HK-2 (cell line): ENCODE measurements at regions not wholly inside any gene's neighbourhood (a gene's known extent, or its start where the extent isn't known, plus 50 kb on each side); places are given as distances from the start of the nearest gene placed in this dataset.
A peak's percentile ranks its signal among the peaks of the same experiment; 100 is the strongest.
"Not testable (repeated sequence)": the region's sequence is repeated elsewhere in the genome, so short reads cannot be mapped to it uniquely, and the experiment has no call there.

Experiments used
- DNase-seq: peaks from one replicate; pipeline ENCODE4 v3.0.0-alpha.2; 2018; ENCODE audit not compliant: unreplicated experiment

DNA sequence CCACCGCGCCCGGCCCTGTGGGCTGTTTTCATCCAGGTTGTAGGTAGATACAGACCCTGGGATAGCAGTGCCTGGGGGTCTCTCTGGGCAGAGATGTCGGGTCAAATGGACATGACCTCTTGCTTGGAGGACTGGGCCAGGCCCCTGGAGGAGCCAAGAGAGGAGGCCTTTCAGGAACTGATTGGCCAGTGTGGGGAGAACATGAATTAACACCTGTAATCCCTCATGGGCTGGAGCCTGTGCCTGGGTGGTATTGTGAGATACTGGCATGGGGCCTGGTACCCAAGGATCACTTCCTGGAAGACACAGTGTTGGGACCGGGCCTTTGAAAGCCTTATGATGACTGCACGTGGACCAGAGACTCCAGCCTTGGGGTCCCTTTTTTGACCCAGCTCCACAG lies 158.7 kb upstream of the SKOR2 start:
- DNase-seq, result no peak

GRCh38 chr18:47409519-47409918 lies 158.1 kb upstream of the SKOR2 start:
- no peak for DNase-seq

DNA sequence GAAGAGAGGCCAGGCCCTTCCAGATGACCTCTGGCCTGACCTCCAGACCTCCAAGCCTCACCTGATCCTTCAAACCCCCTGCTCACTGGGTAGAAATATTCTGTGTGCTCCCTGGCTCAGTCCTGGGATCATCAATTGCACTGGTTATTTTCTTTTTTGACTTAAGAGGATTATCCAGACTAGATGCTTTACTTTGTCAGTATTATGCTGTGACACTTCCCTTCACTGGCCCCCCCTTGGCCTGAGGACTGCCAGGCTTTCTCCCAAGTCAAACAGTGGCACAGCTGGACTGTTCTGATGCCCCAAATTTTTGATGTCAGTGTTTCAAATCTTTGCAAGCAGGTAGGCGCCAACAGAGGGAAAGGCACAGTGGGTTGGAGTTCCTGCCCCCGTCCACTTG lies 156.3 kb upstream of the SKOR2 start:
- no peak for DNase-seq

DNA sequence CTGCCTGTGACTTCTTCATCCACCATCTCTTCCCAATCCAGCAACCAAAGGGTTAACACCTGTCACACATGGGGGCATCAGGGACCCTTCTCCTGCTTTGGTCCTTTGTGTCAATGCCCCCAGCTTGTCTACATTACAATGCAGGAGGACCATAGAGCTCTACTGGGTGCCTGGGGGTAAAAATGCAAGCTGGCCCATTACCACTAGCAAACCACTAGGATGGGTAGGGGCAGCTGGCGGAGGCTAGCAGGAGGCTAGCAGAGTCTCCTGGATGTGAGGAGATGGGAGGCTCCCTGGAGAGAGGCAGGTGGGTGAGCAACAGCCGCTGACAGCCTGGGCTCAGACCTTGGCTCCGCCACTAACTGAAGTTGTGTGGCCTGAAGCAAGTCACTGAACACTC lies 153.4 kb upstream of the SKOR2 start:
- DNase-seq, result no peak

GRCh38 chr18:47403949-47404348 lies 152.5 kb upstream of the SKOR2 start:
- DNase-seq, result no peak

DNA sequence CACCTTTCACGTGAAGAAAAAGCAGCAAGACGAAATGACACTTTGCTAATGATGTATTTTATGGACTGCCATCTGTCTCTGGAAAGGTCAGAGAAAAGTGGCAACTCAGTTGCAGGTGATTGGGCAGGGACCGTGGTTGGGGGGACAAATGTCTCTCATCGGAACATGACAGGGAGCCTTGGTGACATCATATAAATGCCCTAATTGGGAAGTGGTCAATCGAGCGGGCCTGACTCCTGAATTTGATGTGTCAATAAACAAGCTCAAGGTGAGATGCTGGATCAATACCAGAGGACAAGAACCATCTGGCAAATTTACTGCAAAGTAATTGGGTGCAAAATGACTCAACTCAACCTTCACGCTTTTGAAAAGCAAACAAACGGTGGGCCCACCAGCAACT lies 151.9 kb upstream of the SKOR2 start:
- DNase-seq, result no peak

DNA sequence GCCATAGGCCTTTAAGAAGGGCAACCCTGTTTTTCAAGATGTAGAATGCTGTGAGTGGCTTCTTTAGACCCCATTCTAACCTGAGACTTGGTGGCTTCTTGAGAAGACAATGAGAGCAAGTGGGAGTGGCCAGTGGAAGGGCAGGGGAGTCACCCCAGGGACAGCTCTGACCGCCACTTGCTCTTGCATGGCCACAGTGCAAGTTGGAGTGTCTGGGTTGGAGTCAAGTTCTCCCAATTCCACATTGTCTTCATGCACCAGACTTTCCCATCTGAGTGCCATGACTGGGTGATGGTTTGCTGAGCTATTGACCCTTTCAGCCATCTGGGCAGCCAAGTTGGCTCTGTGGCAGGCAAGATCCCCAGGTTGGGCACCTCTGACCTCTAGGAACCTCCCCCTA lies 148.0 kb upstream of the SKOR2 start:
- no peak for DNase-seq

DNA sequence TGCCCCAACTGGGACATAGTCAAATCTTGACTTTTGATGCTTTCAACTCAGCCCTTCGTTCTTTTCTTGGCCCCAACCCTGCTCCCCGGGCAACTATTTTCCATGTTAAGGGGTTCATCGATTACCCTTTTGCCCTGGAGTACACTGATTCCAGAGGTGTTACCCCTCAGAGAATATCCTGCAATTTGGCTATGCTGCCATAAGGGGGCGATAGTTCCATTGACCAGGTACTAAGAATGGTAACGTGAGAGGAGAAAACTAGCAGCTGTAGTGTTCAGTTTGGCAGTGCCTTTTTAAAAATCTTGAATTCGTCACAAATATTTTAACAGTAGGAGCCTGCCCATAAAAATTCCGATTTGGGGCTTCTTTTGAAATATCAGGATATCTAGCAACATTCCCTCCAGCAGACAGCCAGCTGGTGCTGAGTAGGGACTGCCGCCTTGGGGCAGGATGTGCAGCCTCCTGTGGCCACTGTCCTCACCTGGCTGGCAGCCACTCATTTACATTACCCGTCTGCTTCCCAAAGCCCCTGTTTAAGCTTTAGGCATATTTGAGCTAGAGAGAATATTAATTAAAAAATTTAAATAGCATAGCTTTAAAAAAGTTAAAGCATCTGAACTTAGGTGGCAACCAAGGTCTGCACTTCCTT lies 146.3 kb upstream of the SKOR2 start:
- peak; percentile 5 for DNase-seq

GRCh38 chr18:47391665-47392064 lies 140.2 kb upstream of the SKOR2 start:
- DNase-seq, result no peak

DNA sequence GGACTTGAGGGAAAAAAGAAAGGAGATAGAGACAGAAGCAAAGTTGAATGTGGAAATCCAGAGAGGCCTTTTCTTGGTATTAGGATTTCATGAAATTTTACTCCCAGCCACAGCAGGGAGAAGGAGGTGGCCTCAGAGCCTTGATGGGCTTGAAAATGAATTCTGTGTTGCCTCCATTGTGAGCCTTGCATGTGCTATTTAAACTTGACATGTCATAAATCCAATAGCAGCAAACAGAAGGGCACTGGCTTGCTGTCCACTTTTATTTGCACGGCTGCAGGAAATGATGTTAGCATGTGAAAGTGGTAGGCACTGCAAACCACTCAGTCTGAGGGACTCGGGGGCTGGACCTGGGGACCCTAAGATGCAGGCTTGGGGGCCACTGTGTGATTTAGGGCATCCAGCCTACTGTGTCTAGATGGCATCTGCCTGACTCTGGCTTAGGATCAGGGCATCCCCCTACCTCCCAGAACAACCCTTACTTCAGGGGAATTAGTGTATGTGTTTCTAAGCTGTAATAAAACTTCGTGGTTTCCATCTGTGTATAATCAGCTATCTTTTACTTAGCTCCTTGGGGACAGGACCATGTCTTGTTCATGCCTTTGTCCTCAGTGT lies 139.1 kb upstream of the SKOR2 start:
- DNase-seq, result no peak

GRCh38 chr18:47389210-47389609 lies 137.8 kb upstream of the SKOR2 start:
- no peak for DNase-seq

DNA sequence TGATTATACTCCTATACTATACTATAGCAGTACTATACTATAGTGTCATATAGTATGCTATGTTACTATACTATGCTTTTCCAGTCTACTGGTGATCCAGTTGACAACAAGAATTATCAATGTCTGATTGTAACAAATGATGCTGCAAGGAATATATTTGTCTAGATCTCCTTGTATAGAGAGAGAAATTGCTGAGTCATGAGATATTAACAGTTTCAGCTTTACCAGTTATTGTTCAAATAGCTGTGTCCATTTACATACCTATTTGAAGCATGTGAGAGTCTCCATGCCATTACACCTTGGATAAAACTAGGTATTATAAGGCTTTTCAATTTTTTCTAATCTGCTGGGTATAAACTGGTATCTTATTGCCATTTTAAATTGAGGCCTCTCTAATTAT lies 136.4 kb upstream of the SKOR2 start:
- no peak for DNase-seq

DNA sequence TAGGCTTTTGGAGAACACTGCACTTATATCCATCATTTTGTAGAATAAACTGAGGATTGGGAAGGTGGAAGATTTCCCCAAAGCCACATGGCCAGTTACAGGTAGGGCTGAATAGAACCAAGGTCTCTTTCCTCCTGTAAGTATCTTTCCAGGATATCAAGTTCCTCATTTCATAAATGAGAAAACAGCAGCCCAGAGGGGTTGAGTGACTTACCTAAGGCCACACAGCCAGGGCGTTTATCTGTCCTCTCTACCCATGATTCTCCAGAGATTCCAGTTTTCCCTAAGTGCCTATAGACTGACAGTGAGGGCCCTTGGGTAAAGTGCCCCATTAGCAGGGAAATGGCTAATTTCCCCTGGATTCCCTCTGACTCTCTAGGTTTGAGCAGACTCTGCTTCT lies 132.3 kb upstream of the SKOR2 start:
- DNase-seq, result no peak

GRCh38 chr18:47381975-47382570 lies 130.6 kb upstream of the SKOR2 start:
- DNase-seq, result no peak

- no peak for DNase-seq
These were observed 128.7 kb upstream of the SKOR2 start for GRCh38 chr18:47380153-47380552.

DNA sequence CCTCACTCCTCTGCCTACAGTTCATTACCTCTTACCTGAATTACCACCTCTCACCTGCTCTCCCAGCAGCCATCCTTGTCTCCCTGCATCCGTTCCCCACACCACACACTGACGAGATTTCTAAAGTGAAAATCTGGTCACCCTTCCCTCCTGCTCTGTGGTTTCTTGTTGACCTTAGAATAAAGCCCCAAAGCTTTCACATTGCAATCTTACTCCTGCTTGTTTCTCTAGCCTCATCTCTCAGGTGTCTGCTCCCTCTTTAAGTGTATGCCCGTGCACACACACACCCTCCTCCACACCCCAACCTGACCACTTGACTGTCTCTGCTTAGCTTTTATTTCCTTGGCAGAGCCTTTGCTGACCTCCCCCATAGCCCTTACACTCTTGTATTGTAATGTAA lies 122.0 kb upstream of the SKOR2 start:
- no peak for DNase-seq

- DNase-seq, result no peak
These were observed 118.6 kb upstream of the SKOR2 start for GRCh38 chr18:47370052-47370451.

- not testable (repeated sequence) for DNase-seq
These were observed 102.6 kb upstream of the SKOR2 start for GRCh38 chr18:47354061-47354460.

DNA sequence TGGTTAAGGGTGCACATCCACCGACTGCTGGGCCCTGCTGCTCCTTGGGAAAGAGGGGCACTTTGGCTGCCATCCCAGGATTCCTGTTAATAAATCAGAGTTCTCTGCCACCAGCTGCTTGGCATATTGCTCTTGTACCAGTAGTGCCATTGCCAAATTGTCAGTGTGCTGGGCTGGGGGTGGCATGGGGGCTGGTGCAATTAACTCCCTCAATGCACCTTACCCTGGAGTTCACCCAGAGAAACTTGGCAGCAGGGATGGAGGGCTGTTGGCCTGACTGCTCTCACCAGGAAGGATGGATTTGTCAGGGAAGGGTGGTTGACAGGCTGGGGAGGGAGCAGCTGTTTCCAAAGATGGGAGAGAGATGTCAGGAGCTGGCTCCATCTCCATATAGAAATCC lies 94.6 kb upstream of the SKOR2 start:
- DNase-seq, result no peak

GRCh38 chr18:47345291-47345690 lies 93.8 kb upstream of the SKOR2 start:
- DNase-seq, result no peak

DNA sequence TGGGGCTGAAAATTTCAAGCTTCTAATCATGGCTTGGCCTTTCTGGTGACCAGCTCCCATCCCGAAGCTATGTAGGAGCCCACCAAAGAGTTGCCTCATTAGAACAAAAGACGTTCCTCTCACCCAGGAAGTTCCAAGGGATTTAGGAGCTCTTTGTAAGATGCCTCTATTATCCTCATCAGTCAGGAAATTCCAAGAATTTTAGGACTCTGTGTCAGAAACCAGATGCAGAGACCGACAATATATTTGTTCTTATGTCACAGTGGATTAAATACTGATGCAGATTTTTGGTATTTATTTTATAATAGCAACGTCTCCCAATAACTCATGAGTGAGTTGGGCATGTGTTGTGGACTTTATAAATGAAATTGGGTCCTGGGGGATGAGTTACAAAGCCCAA lies 91.8 kb upstream of the SKOR2 start:
- DNase-seq, result no peak

DNA sequence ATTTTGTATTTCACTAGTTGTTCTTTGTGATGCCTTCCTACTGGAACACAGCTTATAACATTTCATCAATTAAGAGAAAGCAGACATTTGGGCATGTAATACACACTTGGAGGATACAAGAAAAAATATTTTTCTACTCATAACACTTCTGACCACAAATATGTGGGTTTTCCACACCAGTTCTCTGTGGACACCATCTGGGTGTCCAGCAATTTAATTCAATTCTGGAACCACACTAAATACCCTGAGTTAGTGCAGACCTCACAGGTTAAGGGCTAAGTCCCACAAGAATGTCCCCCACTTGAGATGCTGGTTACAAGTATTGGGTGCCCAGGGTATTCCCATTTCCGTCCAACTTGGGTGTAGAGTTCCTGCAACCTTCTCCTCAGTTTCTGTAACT lies 91.1 kb upstream of the SKOR2 start:
- DNase-seq, result no peak

DNA sequence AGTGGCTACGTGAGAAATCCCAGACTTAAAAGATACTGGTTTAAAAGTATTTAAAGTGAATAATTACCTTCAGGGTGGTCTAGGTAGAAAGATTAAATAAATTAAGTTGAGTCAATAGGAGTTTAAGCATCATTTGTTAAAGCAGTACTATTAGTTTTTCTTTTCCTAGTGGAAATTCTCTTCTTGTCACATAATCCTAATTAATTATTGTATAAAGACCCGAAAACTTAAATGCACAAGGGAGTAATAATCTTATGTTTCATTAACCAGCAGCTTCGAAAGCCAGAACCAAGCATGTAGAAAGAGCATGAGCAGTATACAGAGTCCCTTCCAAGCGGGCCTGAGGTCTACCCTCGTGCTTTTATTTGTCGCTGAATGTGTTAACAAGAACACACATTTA lies 90.2 kb upstream of the SKOR2 start:
- no peak for DNase-seq

DNA sequence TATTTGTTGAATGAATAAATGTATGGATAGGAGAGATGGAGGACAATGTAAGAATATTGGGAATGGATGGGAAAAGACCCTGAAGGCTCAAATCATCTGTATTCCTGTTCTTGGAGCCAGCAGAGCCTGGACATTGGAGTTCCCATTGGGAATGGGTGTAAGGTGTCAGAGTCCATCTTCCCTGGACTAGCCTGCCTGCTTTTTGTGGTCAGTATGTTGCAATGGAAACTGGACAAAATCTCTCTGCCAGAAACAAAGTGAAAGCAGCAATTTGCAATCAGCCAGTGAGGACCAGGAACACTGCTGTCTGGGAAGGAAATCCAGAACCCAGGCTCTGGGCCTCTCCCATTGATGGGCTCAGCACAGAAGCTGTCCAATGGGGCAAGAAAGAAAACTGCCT lies 83.5 kb upstream of the SKOR2 start:
- no peak for DNase-seq
